ENCODE measurements at regions not wholly inside any gene's neighbourhood (a gene's known extent, or its start where the extent isn't known, plus 50 kb on each side); places are given as distances from the start of the nearest gene placed in this dataset.
A peak's percentile ranks its signal among the peaks of the same experiment; 100 is the strongest.

DNA sequence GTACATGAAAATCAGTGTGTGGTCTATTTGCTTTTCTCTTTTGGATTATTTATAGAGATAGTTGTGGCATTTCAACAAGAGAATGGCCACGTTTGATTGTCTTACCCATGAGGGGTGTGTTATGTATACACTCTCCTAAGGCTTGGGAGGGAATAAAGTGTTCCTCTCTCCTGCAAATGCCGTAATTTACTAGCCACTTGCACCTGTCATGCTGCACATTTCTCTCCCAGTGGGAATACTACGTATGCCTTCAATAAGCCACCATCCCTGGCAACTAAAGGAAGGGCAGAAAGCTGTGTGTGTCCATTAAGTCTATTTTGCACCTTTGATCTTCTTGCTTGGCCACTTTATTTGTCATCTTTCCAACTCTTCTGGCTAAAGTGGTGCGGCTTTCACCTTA is 541.2 kb downstream of the QKI start:
- no peak for TF ChIP-seq EZH2 (IDR thresholded peaks at IDR 0.05; ENCODE audit: insufficient read depth, low read length)
- TF ChIP-seq, protein P1, sequence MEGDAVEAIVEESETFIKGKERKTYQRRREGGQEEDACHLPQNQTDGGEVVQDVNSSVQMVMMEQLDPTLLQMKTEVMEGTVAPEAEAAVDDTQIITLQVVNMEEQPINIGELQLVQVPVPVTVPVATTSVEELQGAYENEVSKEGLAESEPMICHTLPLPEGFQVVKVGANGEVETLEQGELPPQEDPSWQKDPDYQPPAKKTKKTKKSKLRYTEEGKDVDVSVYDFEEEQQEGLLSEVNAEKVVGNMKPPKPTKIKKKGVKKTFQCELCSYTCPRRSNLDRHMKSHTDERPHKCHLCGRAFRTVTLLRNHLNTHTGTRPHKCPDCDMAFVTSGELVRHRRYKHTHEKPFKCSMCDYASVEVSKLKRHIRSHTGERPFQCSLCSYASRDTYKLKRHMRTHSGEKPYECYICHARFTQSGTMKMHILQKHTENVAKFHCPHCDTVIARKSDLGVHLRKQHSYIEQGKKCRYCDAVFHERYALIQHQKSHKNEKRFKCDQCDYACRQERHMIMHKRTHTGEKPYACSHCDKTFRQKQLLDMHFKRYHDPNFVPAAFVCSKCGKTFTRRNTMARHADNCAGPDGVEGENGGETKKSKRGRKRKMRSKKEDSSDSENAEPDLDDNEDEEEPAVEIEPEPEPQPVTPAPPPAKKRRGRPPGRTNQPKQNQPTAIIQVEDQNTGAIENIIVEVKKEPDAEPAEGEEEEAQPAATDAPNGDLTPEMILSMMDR (IDR thresholded peaks at IDR 0.05; ENCODE audit: insufficient read depth, low read depth, low read length): no peak
- Histone ChIP-seq H3K4me3 (ENCODE audit: insufficient read depth, low read depth, low read length) (no peak overlapping the region), H3K27me3 (ENCODE audit: insufficient read depth, low read length) (no peaks in the 10 kb centered on the region), H3K4me2 (ENCODE audit: low read length) (peak overlapping the region; percentile 65), H3K27ac (ENCODE audit: low read depth, low read length) (peak overlapping the region; percentile 27), H3K9me3 (ENCODE audit: insufficient read depth, low read depth, low read length) (no peaks in the 10 kb centered on the region), H3K79me2 (ENCODE audit: insufficient read depth, low read length) (no peaks in the 10 kb centered on the region), H4K20me1 (ENCODE audit: insufficient read depth, low read length) (no peaks in the 10 kb centered on the region), H3K4me1 (ENCODE audit: insufficient read depth, low read length) (peaks cover 23% of the 10 kb centered on the region), H2AFZ (ENCODE audit: low read depth, low read length) (no peak overlapping the region), H3K9ac (ENCODE audit: low read length) (peak overlapping the region; percentile 32), H3K36me3 (ENCODE audit: insufficient read depth, low read length) (no peaks in the 10 kb centered on the region)
- Mint-ChIP-seq H3K27ac (ENCODE audit: unreplicated experiment) (peak overlapping the region; percentile 90), H3K4me3 (ENCODE audit: unreplicated experiment) (peak overlapping the region; percentile 29), H3K9me3 (ENCODE audit: unreplicated experiment) (no peaks in the 10 kb centered on the region), H3K27me3 (ENCODE audit: low read depth, unreplicated experiment) (no peaks in the 10 kb centered on the region), H3K4me1 (ENCODE audit: low read depth, unreplicated experiment) (peaks cover 59% of the 10 kb centered on the region), H3K36me3 (ENCODE audit: low read depth, unreplicated experiment) (no peaks in the 10 kb centered on the region)
- DNase-seq (ENCODE audit: low read depth) (no peak), FAIRE-seq (no peak)

DNA sequence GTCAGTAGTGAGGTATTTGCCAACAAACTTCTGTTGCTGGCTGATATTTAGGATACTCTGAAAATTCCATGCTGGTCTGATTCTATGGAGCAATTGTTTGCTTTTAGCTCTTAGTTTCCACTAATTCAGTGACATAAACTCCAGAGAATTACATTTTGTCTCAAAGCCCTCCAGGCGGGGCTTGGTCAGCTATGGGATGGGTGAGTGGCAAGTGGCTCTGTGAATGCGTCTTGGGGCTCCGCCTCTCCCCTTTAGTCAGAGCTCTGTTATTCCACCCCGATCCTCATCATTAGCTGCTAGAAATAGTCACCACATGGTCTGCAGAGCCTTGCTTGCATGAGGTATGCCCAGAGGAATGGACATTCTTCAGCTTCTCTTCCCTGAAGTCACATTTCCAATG is 540.6 kb downstream of the QKI start:
- Histone ChIP-seq H3K4me2 (ENCODE audit: low read length) (peak overlapping the region; percentile 65), H3K27ac (ENCODE audit: low read depth, low read length) (peak overlapping the region; percentile 61), H3K27me3 (ENCODE audit: insufficient read depth, low read length) (no peaks in the 10 kb centered on the region), H3K79me2 (ENCODE audit: insufficient read depth, low read length) (no peaks in the 10 kb centered on the region), H3K4me3 (ENCODE audit: insufficient read depth, low read depth, low read length) (no peak overlapping the region), H3K36me3 (ENCODE audit: insufficient read depth, low read length) (no peaks in the 10 kb centered on the region), H3K9me3 (ENCODE audit: insufficient read depth, low read depth, low read length) (no peaks in the 10 kb centered on the region), H2AFZ (ENCODE audit: low read depth, low read length) (peak overlapping the region; percentile 2), H3K9ac (ENCODE audit: low read length) (peak overlapping the region; percentile 45), H3K4me1 (ENCODE audit: insufficient read depth, low read length) (peaks cover 27% of the 10 kb centered on the region), H4K20me1 (ENCODE audit: insufficient read depth, low read length) (no peaks in the 10 kb centered on the region)
- H3K36me3 Mint-ChIP-seq (ENCODE audit: low read depth, unreplicated experiment): no peaks in the 10 kb centered on the region
- TF ChIP-seq, protein P1 (IDR thresholded peaks at IDR 0.05; ENCODE audit: insufficient read depth, low read depth, low read length): no peak
- no peak for TF ChIP-seq EZH2 (IDR thresholded peaks at IDR 0.05; ENCODE audit: insufficient read depth, low read length)
- DNase-seq (ENCODE audit: low read depth): peak; percentile 97
- FAIRE-seq: peak; percentile 52
- no peaks in the 10 kb centered on the region for H3K9me3 Mint-ChIP-seq (ENCODE audit: unreplicated experiment)
- H3K4me3 Mint-ChIP-seq (ENCODE audit: unreplicated experiment): no peak overlapping the region
- no peaks in the 10 kb centered on the region for H3K27me3 Mint-ChIP-seq (ENCODE audit: low read depth, unreplicated experiment)
- H3K27ac Mint-ChIP-seq (ENCODE audit: unreplicated experiment): peak overlapping the region; percentile 90
- H3K4me1 Mint-ChIP-seq (ENCODE audit: low read depth, unreplicated experiment): peaks cover 62% of the 10 kb centered on the region

DNA sequence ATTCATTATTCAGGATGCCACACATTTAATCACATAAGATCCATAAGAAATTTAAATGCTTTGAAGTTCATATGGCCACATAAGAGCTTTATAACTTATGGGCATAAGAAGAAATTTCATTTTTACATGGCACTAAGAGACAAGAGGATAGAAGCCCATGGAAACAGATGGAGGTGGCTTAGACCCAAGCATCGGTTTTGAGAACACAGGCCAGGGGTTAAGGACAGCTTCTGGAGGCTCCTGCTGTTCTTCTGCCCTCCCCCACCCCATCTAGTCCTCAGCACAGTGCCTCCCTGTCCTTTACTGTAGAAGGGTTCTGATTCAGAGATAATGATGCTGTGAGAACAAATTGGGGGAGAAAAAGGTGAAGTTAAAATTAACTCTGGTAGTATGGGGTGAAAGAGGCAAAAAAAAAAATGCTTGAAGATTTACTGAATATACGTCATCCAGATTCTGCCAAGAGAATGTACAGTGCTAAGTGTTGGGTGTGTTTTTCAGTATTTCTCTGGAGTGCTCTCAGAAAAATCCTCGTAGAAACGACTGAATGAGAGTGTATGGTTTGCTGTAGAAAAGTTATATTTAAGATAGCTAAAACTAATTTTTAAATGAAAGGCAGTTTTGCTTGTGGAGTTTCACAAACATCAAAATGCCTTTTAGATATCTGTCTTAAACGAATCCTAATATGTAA is 539.7 kb downstream of the QKI start:
- Histone ChIP-seq H3K4me3 (ENCODE audit: insufficient read depth, low read depth, low read length) (no peak overlapping the region), H3K27ac (ENCODE audit: low read depth, low read length) (peak overlapping the region; percentile 61), H3K79me2 (ENCODE audit: insufficient read depth, low read length) (no peaks in the 10 kb centered on the region), H2AFZ (ENCODE audit: low read depth, low read length) (no peak overlapping the region), H4K20me1 (ENCODE audit: insufficient read depth, low read length) (no peaks in the 10 kb centered on the region), H3K4me2 (ENCODE audit: low read length) (no peak overlapping the region), H3K4me1 (ENCODE audit: insufficient read depth, low read length) (peaks cover 29% of the 10 kb centered on the region), H3K9me3 (ENCODE audit: insufficient read depth, low read depth, low read length) (no peaks in the 10 kb centered on the region), H3K36me3 (ENCODE audit: insufficient read depth, low read length) (no peaks in the 10 kb centered on the region), H3K27me3 (ENCODE audit: insufficient read depth, low read length) (no peaks in the 10 kb centered on the region), H3K9ac (ENCODE audit: low read length) (peak overlapping the region; percentile 45)
- H3K4me1 Mint-ChIP-seq (ENCODE audit: low read depth, unreplicated experiment): peaks cover 58% of the 10 kb centered on the region
- TF ChIP-seq, protein P1 (IDR thresholded peaks at IDR 0.05; ENCODE audit: insufficient read depth, low read depth, low read length): no peak
- TF ChIP-seq EZH2 (IDR thresholded peaks at IDR 0.05; ENCODE audit: insufficient read depth, low read length): no peak
- FAIRE-seq: no peak
- no peaks in the 10 kb centered on the region for H3K36me3 Mint-ChIP-seq (ENCODE audit: low read depth, unreplicated experiment)
- peak overlapping the region; percentile 6 for H3K27ac Mint-ChIP-seq (ENCODE audit: unreplicated experiment)
- no peak for DNase-seq (ENCODE audit: low read depth)
- H3K9me3 Mint-ChIP-seq (ENCODE audit: unreplicated experiment): no peaks in the 10 kb centered on the region
- H3K27me3 Mint-ChIP-seq (ENCODE audit: low read depth, unreplicated experiment): no peaks in the 10 kb centered on the region
- no peak overlapping the region for H3K4me3 Mint-ChIP-seq (ENCODE audit: unreplicated experiment)
